ENCODE measurements at regions not wholly inside any gene's neighbourhood (a gene's known extent, or its start where the extent isn't known, plus 50 kb on each side); places are given as distances from the start of the nearest gene placed in this dataset.

GRCh38 chr16:9516444-9516843 is 425.0 kb downstream of the HAPSTR1 start:
- no peak overlapping the region for H3K4me3 ChIP-seq
- no TSS peak for BruUV-seq (replicated peaks)
- no peak overlapping the region for H3K9ac ChIP-seq (ENCODE audit: insufficient read depth in 1 of 2, low read depth in 2 of 2, low read length in 2 of 2)
- no peak overlapping the region for H3K4me2 ChIP-seq (ENCODE audit: insufficient read depth, low read length)
- no peaks in the 10 kb centered on the region for H3K9me1 ChIP-seq (ENCODE audit: control insufficient read depth, insufficient read depth, low read length)
- H3K36me3 ChIP-seq (ENCODE audit: control insufficient read depth, insufficient read depth, low read length) = no peaks in the 10 kb centered on the region
- H2AFZ ChIP-seq (ENCODE audit: low read depth, low read length) = no peak overlapping the region
- no peaks in the 10 kb centered on the region for H4K20me1 ChIP-seq (replicated peaks; ENCODE audit: control insufficient read depth, insufficient read depth, low read length)
- H3K9me3 ChIP-seq (replicated peaks; ENCODE audit: control insufficient read depth, insufficient read depth, low read depth, low read length) = peaks cover 3% of the 10 kb centered on the region; the same call in 1 of the 2 replicates
- intact Hi-C loops (cut with micrococcal nuclease) = no loop called here
- H3K27ac ChIP-seq (ENCODE audit: extremely low read depth, low read depth, low read length) = no peak overlapping the region
- 0% methylated on average over 3 of the region's 3 CpGs for WGBS (ENCODE audit: insufficient coverage, low coverage, missing lambda C conversion rate)
- in situ Hi-C loops (cut with MboI) = no loop called here
- no peak for FAIRE-seq
- ATAC-seq = no peak
- no peaks in the 10 kb centered on the region for H3K4me1 ChIP-seq (replicated peaks in 1 of 2; ENCODE audit: control insufficient read depth in 2 of 2, insufficient read depth in 2 of 2, low read length in 2 of 2)
- H3K79me2 ChIP-seq (ENCODE audit: control insufficient read depth, insufficient read depth, low read length) = no peaks in the 10 kb centered on the region
- H3K27me3 ChIP-seq (ENCODE audit: control insufficient read depth in 2 of 2, insufficient read depth in 2 of 2, low read length in 2 of 2) = 0 out of 5 replicates have a peak, but pooled peaks cover 0 to 2% of the 10 kb centered on the region in 2 experiments
- ChIA-PET POLR2A (no interaction called here), CTCF (ENCODE audit: low intra/inter-chr PET ratio) (no interaction called here)
- DNase-seq (ENCODE audit: extremely low read depth in 1 of 4, low spot score in 3 of 4) = no peak
- TF ChIP-seq ESRRA (IDR thresholded peaks at IDR 0.05; ENCODE audit: borderline replicate concordance, low read depth) (no peak), NR2C2 (CRISPR knock-in tag; IDR thresholded peaks at IDR 0.05) (no peak), NR2C2 (tag; IDR thresholded peaks at IDR 0.05) (no peak)

GRCh38 chr16:9518051-9518450 is 426.6 kb downstream of the HAPSTR1 start:
- ChIA-PET POLR2A (no interaction called here), CTCF (ENCODE audit: low intra/inter-chr PET ratio) (no interaction called here)
- intact Hi-C loops (cut with micrococcal nuclease) (no loop called here), in situ Hi-C loops (cut with MboI) (no loop called here)
- Histone ChIP-seq H2AFZ (ENCODE audit: low read depth, low read length) (no peak overlapping the region), H3K36me3 (ENCODE audit: control insufficient read depth, insufficient read depth, low read length) (no peaks in the 10 kb centered on the region), H3K79me2 (ENCODE audit: control insufficient read depth, insufficient read depth, low read length) (no peaks in the 10 kb centered on the region), H3K9me3 (replicated peaks; ENCODE audit: control insufficient read depth, insufficient read depth, low read depth, low read length) (peaks cover 2% of the 10 kb centered on the region; the same call in 1 of the 2 replicates), H3K27me3 (ENCODE audit: control insufficient read depth in 2 of 2, insufficient read depth in 2 of 2, low read length in 2 of 2) (0 out of 5 replicates have a peak, but pooled peaks cover 0 to 2% of the 10 kb centered on the region in 2 experiments), H4K20me1 (replicated peaks; ENCODE audit: control insufficient read depth, insufficient read depth, low read length) (no peaks in the 10 kb centered on the region), H3K4me1 (replicated peaks in 1 of 2; ENCODE audit: control insufficient read depth in 2 of 2, insufficient read depth in 2 of 2, low read length in 2 of 2) (no peaks in the 10 kb centered on the region), H3K9ac (ENCODE audit: insufficient read depth in 1 of 2, low read depth in 2 of 2, low read length in 2 of 2) (no peak overlapping the region), H3K4me2 (ENCODE audit: insufficient read depth, low read length) (no peak overlapping the region), H3K9me1 (ENCODE audit: control insufficient read depth, insufficient read depth, low read length) (no peaks in the 10 kb centered on the region), H3K4me3 (no peak overlapping the region), H3K27ac (ENCODE audit: extremely low read depth, low read depth, low read length) (no peak overlapping the region)
- DNase-seq (ENCODE audit: extremely low read depth in 1 of 4, low spot score in 3 of 4) (no peak), FAIRE-seq (no peak), ATAC-seq (no peak)
- no TSS peak for BruUV-seq (replicated peaks)
- 0% methylated on average over 3 of the region's 3 CpGs for WGBS (ENCODE audit: insufficient coverage, low coverage, missing lambda C conversion rate)
- TF ChIP-seq FOXJ2 (tag; IDR thresholded peaks at IDR 0.05) = no peak
- no peak for TF ChIP-seq ZZZ3 (IDR thresholded peaks at IDR 0.05)
- no peak for TF ChIP-seq GABPA (tag; conservative IDR thresholded peaks at IDR 0.05; ENCODE audit: low read depth)
- TF ChIP-seq ZNF232 (CRISPR knock-in tag; IDR thresholded peaks at IDR 0.05) = no peak
- no peak for TF ChIP-seq KHSRP (IDR thresholded peaks at IDR 0.05)
- no peak for TF ChIP-seq RAD51 (IDR thresholded peaks at IDR 0.05; ENCODE audit: borderline replicate concordance, low read depth)
- TF ChIP-seq CBFB (CRISPR knock-in tag; IDR thresholded peaks at IDR 0.05) = no peak
- TF ChIP-seq RHOXF2B (CRISPR knock-in tag; conservative IDR thresholded peaks at IDR 0.05) = no peak
- TF ChIP-seq PHB2 (IDR thresholded peaks at IDR 0.05; ENCODE audit: low read depth) = no peak
- no peak for TF ChIP-seq USF2 (CRISPR knock-in tag; IDR thresholded peaks at IDR 0.05)
- no peak for TF ChIP-seq TBL1XR1 (IDR thresholded peaks at IDR 0.05; ENCODE audit: low read length in 2 of 2)
- no peak for TF ChIP-seq MBD2 (IDR thresholded peaks at IDR 0.05; ENCODE audit: borderline replicate concordance, low read depth)
- no peak for TF ChIP-seq POLR2H (tag; IDR thresholded peaks at IDR 0.05; ENCODE audit: low read depth)
